SK-N-MC (cell line): ENCODE measurements at regions not wholly inside any gene's neighbourhood (a gene's known extent, or its start where the extent isn't known, plus 50 kb on each side); places are given as distances from the start of the nearest gene placed in this dataset.

ENCODE experiments used
- EZH2 ChIP-seq: fragments of 200-600 bp; sonication (generic); IDR thresholded peaks from one replicate; pipeline ENCODE4 v1.6.1; 2017; ENCODE audit warnings: antibody characterized with exemption
- FOXP2 ChIP-seq: optimal IDR thresholded peaks from 2 replicates; pipeline ENCODE3; 2011; ENCODE audit warnings: mild to moderate bottlenecking, moderate library complexity; ENCODE audit not compliant: insufficient read depth; ENCODE audit errors: extremely low read length, control extremely low read depth
- POLR2AphosphoS5 ChIP-seq: IDR thresholded peaks from 2 replicates; pipeline ENCODE4 v1.6.1; 2012; ENCODE audit warnings: mild to moderate bottlenecking, low read depth, low read length, borderline replicate concordance

DNA sequence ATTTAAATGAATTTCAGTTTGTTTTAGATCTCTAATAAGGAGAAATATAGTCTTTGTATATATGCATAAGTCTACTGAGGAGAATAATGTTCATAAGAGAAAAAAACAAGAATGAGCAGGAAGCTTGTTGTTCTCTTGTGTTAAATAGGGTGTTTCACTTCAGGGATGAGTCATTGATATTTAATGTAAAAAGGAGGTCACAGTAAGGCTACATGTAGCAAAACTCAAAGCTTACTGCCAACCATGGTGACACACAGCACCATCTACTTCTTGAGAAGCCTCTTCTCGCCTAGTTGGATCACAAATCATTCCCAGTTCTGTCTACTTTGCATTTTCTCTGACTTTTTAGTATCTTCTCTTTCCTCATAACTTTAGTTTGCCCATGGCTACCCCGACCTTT lies 1466.0 kb upstream of the C9orf72 start:
- no peak for TF ChIP-seq EZH2
- no peak for TF ChIP-seq POLR2AphosphoS5
- TF ChIP-seq FOXP2, result no peak
